ENCODE measurements at regions not wholly inside any gene's neighbourhood (a gene's known extent, or its start where the extent isn't known, plus 50 kb on each side); places are given as distances from the start of the nearest gene placed in this dataset.

- TF ChIP-seq CEBPB (IDR thresholded peaks at IDR 0.05) (no peak), FOXM1 (IDR thresholded peaks at IDR 0.05; ENCODE audit: borderline replicate concordance, low read depth) (no peak), NFIC (IDR thresholded peaks at IDR 0.05) (no peak), EP300 (IDR thresholded peaks at IDR 0.05; ENCODE audit: borderline replicate concordance) (no peak), ZBTB7A (IDR thresholded peaks at IDR 0.05; ENCODE audit: low read depth) (no peak), USF1 (IDR thresholded peaks at IDR 0.05) (no peak), TAF1 (IDR thresholded peaks at IDR 0.05; ENCODE audit: low read depth) (no peak), CREB1 (IDR thresholded peaks at IDR 0.05; ENCODE audit: low read depth) (no peak), EGR1 (IDR thresholded peaks at IDR 0.05) (no peak), MAX (IDR thresholded peaks at IDR 0.05) (no peak), TCF12 (IDR thresholded peaks at IDR 0.05; ENCODE audit: low read depth) (no peak), REST (IDR thresholded peaks at IDR 0.05; ENCODE audit: low read depth) (no peak), RAD21 (IDR thresholded peaks at IDR 0.05; ENCODE audit: low read depth) (no peak), YY1 (IDR thresholded peaks at IDR 0.05; ENCODE audit: low read depth) (no peak), TEAD4 (IDR thresholded peaks at IDR 0.05) (no peak)
These were observed 101.5 kb upstream of the LIMCH1 start for GRCh38 chr4:41436419-41436818.

- no peak for TF ChIP-seq ZBTB7A (IDR thresholded peaks at IDR 0.05; ENCODE audit: low read depth)
- TF ChIP-seq USF1 (IDR thresholded peaks at IDR 0.05) = no peak
- no peak for TF ChIP-seq TEAD4 (IDR thresholded peaks at IDR 0.05)
- TF ChIP-seq EP300 (IDR thresholded peaks at IDR 0.05; ENCODE audit: borderline replicate concordance) = no peak
- peak; percentile 16; the same call in 1 of the 2 replicates for TF ChIP-seq RAD21 (IDR thresholded peaks at IDR 0.05; ENCODE audit: low read depth)
- TF ChIP-seq CEBPB (IDR thresholded peaks at IDR 0.05) = no peak
- TF ChIP-seq MAX (IDR thresholded peaks at IDR 0.05) = peak; percentile 38; the same call in 1 of the 2 replicates
- no peak for TF ChIP-seq YY1 (IDR thresholded peaks at IDR 0.05; ENCODE audit: low read depth)
- TF ChIP-seq FOXM1 (IDR thresholded peaks at IDR 0.05; ENCODE audit: borderline replicate concordance, low read depth) = no peak; the same call in 1 of the 2 replicates
- TF ChIP-seq EGR1 (IDR thresholded peaks at IDR 0.05) = no peak
- peak; percentile 69 for TF ChIP-seq TCF12 (IDR thresholded peaks at IDR 0.05; ENCODE audit: low read depth)
- peak; percentile 47; the same call in 1 of the 2 replicates for TF ChIP-seq NFIC (IDR thresholded peaks at IDR 0.05)
- no peak for TF ChIP-seq REST (IDR thresholded peaks at IDR 0.05; ENCODE audit: low read depth)
- no peak for TF ChIP-seq CREB1 (IDR thresholded peaks at IDR 0.05; ENCODE audit: low read depth)
- no peak for TF ChIP-seq TAF1 (IDR thresholded peaks at IDR 0.05; ENCODE audit: low read depth)
These were observed 100.8 kb upstream of the LIMCH1 start for GRCh38 chr4:41437111-41437536.

- no peak for TF ChIP-seq TAF1 (IDR thresholded peaks at IDR 0.05; ENCODE audit: low read depth)
- no peak for TF ChIP-seq CREB1 (IDR thresholded peaks at IDR 0.05; ENCODE audit: low read depth)
- TF ChIP-seq NFIC (IDR thresholded peaks at IDR 0.05) = no peak
- TF ChIP-seq TCF12 (IDR thresholded peaks at IDR 0.05; ENCODE audit: low read depth) = no peak
- TF ChIP-seq FOXM1 (IDR thresholded peaks at IDR 0.05; ENCODE audit: borderline replicate concordance, low read depth) = no peak
- TF ChIP-seq MAX (IDR thresholded peaks at IDR 0.05) = no peak
- TF ChIP-seq RAD21 (IDR thresholded peaks at IDR 0.05; ENCODE audit: low read depth) = no peak
These were observed 99.0 kb upstream of the LIMCH1 start for GRCh38 chr4:41438931-41439297.

GRCh38 chr4:41442810-41443209 is 95.1 kb upstream of the LIMCH1 start:
- TF ChIP-seq EGR1 (IDR thresholded peaks at IDR 0.05) = no peak
- TF ChIP-seq NFIC (IDR thresholded peaks at IDR 0.05) = no peak
- TF ChIP-seq YY1 (IDR thresholded peaks at IDR 0.05; ENCODE audit: low read depth) = no peak
- TF ChIP-seq RAD21 (IDR thresholded peaks at IDR 0.05; ENCODE audit: low read depth) = no peak
- no peak for TF ChIP-seq MAX (IDR thresholded peaks at IDR 0.05)

GRCh38 chr4:41443340-41444079 is 94.4 kb upstream of the LIMCH1 start:
- TF ChIP-seq EGR1 (IDR thresholded peaks at IDR 0.05) = no peak
- TF ChIP-seq YY1 (IDR thresholded peaks at IDR 0.05; ENCODE audit: low read depth) = no peak
- no peak for TF ChIP-seq TCF12 (IDR thresholded peaks at IDR 0.05; ENCODE audit: low read depth)
- TF ChIP-seq TEAD4 (IDR thresholded peaks at IDR 0.05) = no peak
- no peak for TF ChIP-seq NFIC (IDR thresholded peaks at IDR 0.05)
